IPS-20b (cell line): ENCODE measurements at regions not wholly inside any gene's neighbourhood (a gene's known extent, or its start where the extent isn't known, plus 50 kb on each side); places are given as distances from the start of the nearest gene placed in this dataset.

Source experiments
- H3K27ac ChIP-seq: one replicate; pipeline ENCODE4 v1.5.1; 2013; ENCODE audit warnings: low read length
- H3K27me3 ChIP-seq: 2 replicates; pipeline ENCODE4 v1.6.1; 2013; ENCODE audit warnings: mild to moderate bottlenecking, low read length, inconsistent platforms; ENCODE audit not compliant: insufficient read depth
- H3K36me3 ChIP-seq: 2 replicates; pipeline ENCODE4 v1.6.1; 2013; ENCODE audit warnings: low read depth, mild to moderate bottlenecking, inconsistent platforms, low read length, moderate library complexity; ENCODE audit not compliant: insufficient read depth
- H3K4me1 ChIP-seq: 2 replicates; pipeline ENCODE4 v1.6.1; 2013; ENCODE audit warnings: mild to moderate bottlenecking, control low read depth, inconsistent platforms, low read length, moderate library complexity; ENCODE audit not compliant: insufficient read depth
- H3K4me3 ChIP-seq: 2 replicates; pipeline ENCODE4 v1.5.1; 2013; ENCODE audit warnings: mild to moderate bottlenecking, low read length, inconsistent platforms
- H3K9ac ChIP-seq: 2 replicates; pipeline ENCODE4 v1.6.1; 2013; ENCODE audit warnings: low read depth, mild to moderate bottlenecking, inconsistent platforms, low read length, moderate library complexity
- H3K9me3 ChIP-seq: 2 replicates; pipeline ENCODE4 v1.6.1; 2013; ENCODE audit warnings: mild to moderate bottlenecking, low read depth, low read length, inconsistent platforms; ENCODE audit not compliant: insufficient read depth

DNA sequence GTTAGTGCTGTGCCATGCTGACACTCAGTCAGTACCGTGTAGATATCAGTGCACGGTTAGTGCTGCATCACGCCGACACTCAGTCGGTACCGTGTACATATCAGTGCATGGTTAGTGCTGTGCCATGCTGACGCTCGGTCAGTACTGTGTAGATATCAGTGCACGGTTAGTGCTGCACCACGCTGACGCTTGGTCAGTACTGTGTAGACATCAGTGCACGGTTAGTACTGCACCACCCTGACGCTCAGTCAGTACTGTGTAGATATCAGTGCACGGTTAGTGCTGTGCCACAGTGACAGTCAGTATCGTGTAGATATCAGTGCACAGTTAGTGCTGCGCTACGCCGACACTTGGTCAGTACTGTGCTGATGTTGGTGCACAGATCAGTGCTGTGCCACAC, 102.8 kb upstream of the ZNF469 start:
- Histone ChIP-seq H3K27ac (no peak overlapping the region), H3K4me1 (no peaks in the 10 kb centered on the region), H3K9me3 (peaks cover 28% of the 10 kb centered on the region), H3K27me3 (no peaks in the 10 kb centered on the region), H3K4me3 (no peak overlapping the region), H3K36me3 (no peaks in the 10 kb centered on the region), H3K9ac (no peak overlapping the region)

DNA sequence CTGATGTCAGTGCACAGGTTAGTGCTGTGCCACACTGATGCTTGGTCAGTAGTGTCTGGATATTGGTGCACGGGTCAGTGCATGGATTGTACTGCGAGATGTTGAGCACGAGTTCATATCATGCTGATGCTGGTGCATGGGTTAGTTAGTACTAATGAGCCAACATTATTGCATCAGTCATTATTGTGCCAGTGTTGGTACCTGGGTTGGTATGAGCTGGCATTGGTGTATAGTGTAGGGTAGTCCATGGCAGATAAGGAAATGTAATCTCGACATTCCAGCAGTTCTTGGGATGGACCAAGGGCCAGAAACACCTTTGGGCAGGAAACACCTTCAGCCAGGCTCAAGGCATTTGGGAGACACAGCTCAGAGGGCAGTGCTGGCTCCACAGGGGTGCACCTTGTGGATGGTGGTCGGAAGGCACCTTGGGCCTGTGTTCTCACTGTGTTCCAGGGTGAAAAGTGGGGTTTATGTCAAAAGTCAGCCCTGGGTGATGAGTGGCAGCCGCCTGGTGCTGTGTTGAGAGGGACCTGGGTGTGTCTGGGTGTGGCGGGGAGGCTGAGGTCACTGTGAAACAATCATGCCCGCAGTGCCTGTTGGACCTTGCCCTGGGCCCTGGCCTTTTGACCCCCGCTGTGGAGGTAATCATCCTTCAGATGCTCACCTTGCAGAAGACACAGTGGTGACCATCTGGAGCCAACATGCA, 100.7 kb upstream of the ZNF469 start:
- H3K9ac ChIP-seq = no peak overlapping the region
- H3K27me3 ChIP-seq = no peaks in the 10 kb centered on the region
- no peak overlapping the region for H3K27ac ChIP-seq
- H3K36me3 ChIP-seq = no peaks in the 10 kb centered on the region
- H3K9me3 ChIP-seq = peaks cover 49% of the 10 kb centered on the region
- no peak overlapping the region for H3K4me3 ChIP-seq
- no peaks in the 10 kb centered on the region for H3K4me1 ChIP-seq

DNA sequence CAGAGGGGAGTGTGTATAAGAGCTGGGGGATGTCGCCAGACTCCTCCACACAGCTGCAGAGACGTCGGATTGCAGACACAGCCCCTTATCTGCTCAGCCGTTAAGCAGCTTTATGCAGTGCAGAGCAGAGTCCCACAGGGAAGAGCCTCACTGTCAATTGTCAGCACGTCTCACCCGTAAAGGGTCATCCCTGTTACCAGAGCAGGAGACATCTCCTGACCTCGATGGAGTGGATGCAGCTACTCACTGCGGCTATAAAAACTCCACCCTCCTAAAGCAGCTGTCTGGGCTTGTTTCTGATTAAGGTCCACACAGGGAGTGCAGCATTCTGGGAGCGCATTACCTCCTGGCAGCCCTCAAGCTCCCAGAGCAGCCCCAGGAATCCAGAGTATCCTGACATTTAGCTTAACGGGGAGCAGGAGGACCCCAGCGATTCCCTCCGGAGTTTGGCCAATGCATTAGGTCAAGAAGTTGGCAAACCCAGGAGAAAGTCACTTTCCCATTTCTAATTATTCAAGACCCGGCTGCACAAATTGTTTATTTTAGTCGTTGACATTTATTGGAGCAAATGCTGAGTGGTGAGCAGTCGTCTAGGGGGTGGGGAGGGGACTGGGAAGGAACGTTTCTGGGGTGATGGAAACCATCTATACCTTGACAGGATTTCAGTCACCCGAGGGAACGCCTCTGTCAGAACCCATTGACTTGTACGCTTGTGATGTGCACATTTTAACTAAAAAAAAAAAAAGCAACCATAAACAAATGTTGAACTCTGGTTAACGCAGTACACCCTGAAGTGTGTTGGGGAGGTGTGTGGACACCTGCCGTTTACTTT, 100.0 kb upstream of the ZNF469 start:
- Histone ChIP-seq H3K4me3 (no peak overlapping the region), H3K4me1 (no peaks in the 10 kb centered on the region), H3K36me3 (no peaks in the 10 kb centered on the region), H3K9ac (no peak overlapping the region), H3K27ac (no peak overlapping the region), H3K9me3 (peaks cover 56% of the 10 kb centered on the region), H3K27me3 (no peaks in the 10 kb centered on the region)

DNA sequence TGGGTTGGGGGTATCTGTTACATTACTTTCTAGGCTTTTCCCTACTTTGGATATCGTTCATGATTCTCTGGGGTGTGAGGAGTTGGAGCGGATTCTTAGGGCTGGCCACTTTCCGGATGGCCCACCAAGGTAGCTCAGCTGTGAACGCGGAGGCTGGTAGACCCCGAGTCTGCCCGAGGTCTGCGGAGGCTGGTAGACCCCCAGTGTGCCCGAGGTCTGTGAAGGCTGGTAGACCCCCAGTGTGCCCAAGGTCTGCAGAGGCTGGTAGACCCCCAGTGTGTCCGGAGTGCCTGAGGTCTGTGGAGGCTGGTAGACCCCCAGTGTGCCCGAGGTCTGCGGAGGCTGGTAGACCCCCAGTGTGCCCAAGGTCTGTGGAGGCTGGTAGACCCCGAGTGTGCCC, 99.2 kb upstream of the ZNF469 start:
- no peaks in the 10 kb centered on the region for H3K4me1 ChIP-seq
- H3K9ac ChIP-seq = no peak overlapping the region
- H3K27me3 ChIP-seq = no peaks in the 10 kb centered on the region
- H3K27ac ChIP-seq = no peak overlapping the region
- H3K36me3 ChIP-seq = no peaks in the 10 kb centered on the region
- H3K9me3 ChIP-seq = peaks cover 64% of the 10 kb centered on the region
- no peak overlapping the region for H3K4me3 ChIP-seq

DNA sequence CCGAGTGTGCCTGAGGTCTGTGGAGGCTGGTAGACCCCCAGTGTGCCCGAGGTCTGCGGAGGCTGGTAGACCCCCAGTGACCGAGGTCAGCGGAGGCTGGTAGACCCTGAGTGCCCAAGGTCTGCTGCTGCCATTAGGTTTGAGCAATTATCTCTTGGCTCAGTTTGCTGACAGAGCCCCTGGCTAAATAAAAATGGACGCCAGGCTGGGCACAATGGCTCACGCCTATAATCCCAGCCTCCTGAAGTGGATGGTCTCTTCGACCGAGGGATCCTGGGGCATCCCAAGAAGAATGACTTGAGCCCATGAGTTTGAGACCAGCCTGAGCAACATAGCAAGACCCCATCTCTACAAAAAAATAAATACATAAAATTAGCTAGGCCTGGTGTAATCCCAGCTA, 98.7 kb upstream of the ZNF469 start:
- H3K4me1 ChIP-seq = no peaks in the 10 kb centered on the region
- no peak overlapping the region for H3K9ac ChIP-seq
- H3K36me3 ChIP-seq = no peaks in the 10 kb centered on the region
- no peak overlapping the region for H3K27ac ChIP-seq
- peaks cover 69% of the 10 kb centered on the region for H3K9me3 ChIP-seq
- no peaks in the 10 kb centered on the region for H3K27me3 ChIP-seq
- H3K4me3 ChIP-seq = no peak overlapping the region

DNA sequence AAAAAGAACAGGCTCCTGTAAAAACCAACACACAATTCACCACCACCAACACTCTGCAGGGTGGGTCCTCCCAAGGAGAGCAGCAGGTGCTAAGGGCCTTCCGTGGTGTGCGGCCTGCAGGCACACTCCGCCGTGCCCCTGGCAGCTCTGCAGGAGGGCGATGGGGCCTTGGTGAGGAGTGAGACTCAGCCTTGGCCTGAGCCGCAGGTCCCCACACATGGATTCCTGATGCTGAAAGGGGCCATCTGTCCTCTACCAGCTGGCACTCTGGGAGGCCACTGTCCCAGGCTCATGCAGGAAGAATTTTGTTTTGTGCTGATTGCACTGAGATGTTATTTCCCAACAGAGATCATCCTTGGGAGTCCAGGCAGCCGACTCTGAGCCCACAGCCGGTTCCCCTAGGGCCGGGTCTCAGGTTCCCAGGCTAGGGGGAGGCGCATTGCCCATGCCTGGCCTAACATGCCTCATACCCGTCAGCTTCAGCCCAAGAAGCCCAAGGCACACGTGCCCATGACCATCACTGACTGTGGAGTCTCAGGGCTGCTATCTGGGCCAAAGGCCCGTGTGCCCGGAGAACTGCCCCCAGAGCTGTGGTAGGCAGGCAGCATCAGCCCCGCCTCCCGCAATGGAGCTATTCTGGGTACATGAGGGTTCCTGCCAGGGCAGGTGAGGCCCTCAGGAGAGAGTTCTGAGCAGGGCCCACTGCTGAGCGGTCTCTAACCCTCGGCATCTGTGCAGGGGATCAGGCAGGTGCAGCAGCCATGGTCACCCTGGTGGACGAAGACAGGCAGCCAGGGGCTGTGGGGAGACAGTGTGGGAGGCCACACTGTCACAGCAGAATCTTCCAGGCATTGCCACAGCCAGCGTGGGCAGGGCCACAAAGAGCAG, 97.9 kb upstream of the ZNF469 start:
- H3K9ac ChIP-seq = no peak overlapping the region
- peaks cover 71% of the 10 kb centered on the region for H3K9me3 ChIP-seq
- H3K27ac ChIP-seq = no peak overlapping the region
- no peaks in the 10 kb centered on the region for H3K4me1 ChIP-seq
- H3K36me3 ChIP-seq = no peaks in the 10 kb centered on the region
- H3K4me3 ChIP-seq = no peak overlapping the region
- no peaks in the 10 kb centered on the region for H3K27me3 ChIP-seq

DNA sequence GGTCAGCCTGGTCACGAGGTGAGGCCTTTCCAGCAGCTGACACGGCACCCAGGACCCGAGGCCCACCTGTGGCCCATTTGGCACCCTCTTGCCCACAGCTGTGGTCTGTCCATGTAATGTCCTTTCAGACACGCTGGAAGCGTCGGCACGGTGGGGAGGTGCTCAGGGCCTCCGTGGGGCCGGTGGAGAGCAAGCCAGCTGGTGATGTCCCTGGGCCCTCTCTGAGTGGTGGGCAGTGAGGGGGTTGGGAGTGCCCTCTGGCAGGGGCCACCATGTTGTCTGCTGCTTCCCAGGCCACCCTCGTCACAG, 97.3 kb upstream of the ZNF469 start:
- peaks cover 67% of the 10 kb centered on the region for H3K9me3 ChIP-seq

DNA sequence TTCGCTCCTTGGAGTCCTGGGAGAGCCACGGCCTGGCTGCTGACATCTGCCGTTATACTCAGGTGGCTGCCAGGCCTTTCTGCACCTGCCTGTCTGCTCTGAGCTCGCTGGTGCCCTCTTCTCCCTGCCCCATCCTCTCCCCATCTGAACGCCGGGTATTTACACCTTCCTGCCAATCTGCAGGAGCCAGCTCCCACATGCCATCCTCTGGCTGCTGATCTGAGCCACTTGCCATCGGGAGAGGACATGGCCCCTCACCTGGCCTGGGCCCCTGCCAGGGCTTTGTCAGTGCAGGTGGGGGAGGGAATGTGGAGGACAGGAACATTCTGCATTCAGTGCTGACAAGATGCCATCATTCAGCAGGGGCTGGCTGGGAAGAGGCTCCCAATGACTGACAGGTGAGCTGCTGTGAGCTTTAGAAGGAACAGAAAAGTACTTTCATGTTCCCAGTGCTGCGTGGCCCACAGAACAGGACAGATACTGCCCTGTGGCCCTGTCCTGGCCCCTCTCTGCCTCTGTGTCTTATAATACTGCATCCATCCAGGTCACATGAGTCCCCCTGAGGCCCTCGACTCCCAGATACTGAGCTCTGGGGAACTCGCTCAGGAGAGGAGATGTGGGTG, 96.3 kb upstream of the ZNF469 start:
- peaks cover 64% of the 10 kb centered on the region for H3K9me3 ChIP-seq
- no peak overlapping the region for H3K9ac ChIP-seq
- H3K4me1 ChIP-seq = no peaks in the 10 kb centered on the region
- no peaks in the 10 kb centered on the region; the same call in 1 of the 2 replicates for H3K27me3 ChIP-seq
- no peak overlapping the region for H3K4me3 ChIP-seq
- no peaks in the 10 kb centered on the region for H3K36me3 ChIP-seq
- no peak overlapping the region for H3K27ac ChIP-seq

More for the DNA sequence above, 97.3 kb upstream of the ZNF469 start:
- Histone ChIP-seq H3K36me3 (no peaks in the 10 kb centered on the region), H3K27ac (no peak overlapping the region), H3K9ac (no peak overlapping the region), H3K27me3 (no peaks in the 10 kb centered on the region), H3K4me3 (no peak overlapping the region), H3K4me1 (no peaks in the 10 kb centered on the region)

DNA sequence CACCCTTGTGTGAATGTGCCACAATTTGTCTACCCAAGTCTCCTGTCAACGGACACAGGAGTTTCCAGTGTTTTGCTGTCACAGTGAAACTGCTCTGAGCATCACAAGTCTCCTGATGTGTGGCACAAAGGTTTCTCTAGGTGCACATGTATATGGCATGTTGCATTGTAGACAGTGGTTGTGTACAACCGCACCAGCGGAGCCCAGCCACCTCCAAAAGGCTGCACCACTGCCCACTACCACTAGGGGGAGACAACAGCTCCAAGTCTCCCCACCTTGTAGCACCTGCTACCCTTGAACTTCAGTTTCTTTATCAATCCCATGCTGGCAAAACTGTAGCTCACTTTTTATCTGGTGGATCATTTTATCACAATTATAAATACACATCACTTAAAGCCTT, 95.5 kb upstream of the ZNF469 start:
- H3K4me1 ChIP-seq = no peaks in the 10 kb centered on the region
- H3K9ac ChIP-seq = no peak overlapping the region
- no peaks in the 10 kb centered on the region; the same call in 1 of the 2 replicates for H3K27me3 ChIP-seq
- no peaks in the 10 kb centered on the region for H3K36me3 ChIP-seq
- H3K4me3 ChIP-seq = no peak overlapping the region
- peaks cover 66% of the 10 kb centered on the region for H3K9me3 ChIP-seq
- H3K27ac ChIP-seq = no peak overlapping the region

DNA sequence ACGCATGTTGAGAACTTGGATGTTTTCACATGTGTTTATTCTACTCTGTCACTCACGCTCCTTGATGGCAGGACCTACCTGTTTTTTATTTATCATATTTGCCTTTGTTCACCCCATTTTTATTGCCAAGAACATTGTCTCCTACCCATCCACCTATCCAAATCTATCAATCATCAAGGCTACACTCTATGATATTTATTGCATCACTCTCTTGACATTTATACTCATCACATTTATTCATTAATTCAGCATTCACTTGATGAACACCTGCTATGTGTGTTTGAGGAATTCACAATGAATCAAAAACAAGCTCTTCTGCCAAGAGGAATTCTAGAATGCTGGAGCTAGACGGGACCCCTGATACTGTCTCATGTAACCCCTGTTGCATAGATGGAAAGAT, 94.5 kb upstream of the ZNF469 start:
- Histone ChIP-seq H3K36me3 (no peaks in the 10 kb centered on the region), H3K4me1 (no peaks in the 10 kb centered on the region), H3K9ac (no peak overlapping the region), H3K4me3 (no peak overlapping the region), H3K27ac (no peak overlapping the region), H3K27me3 (no peaks in the 10 kb centered on the region; the same call in 1 of the 2 replicates), H3K9me3 (peaks cover 63% of the 10 kb centered on the region)

DNA sequence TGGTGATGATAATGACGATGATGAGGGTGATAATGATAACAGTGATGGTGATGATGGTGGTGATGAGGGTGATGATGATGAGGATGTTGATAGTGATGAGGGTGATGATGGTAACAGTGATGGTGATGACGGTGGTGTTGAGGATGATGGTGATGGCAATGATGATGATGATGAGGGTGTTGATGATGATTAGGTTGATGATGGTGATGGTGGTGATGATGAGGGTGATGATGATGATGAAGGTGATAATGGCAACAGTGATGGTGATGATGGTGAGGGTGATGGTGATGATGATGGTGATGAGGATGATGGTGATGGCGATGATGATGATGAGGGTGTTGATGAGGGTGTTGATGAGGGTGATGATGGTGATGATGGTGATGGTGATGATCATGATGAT, 93.8 kb upstream of the ZNF469 start:
- no peak overlapping the region for H3K4me3 ChIP-seq
- no peak overlapping the region for H3K27ac ChIP-seq
- H3K36me3 ChIP-seq = no peaks in the 10 kb centered on the region
- H3K9ac ChIP-seq = no peak overlapping the region
- H3K27me3 ChIP-seq = no peaks in the 10 kb centered on the region; the same call in 1 of the 2 replicates
- peaks cover 62% of the 10 kb centered on the region for H3K9me3 ChIP-seq
- H3K4me1 ChIP-seq = no peaks in the 10 kb centered on the region
